B cell (primary cell): ENCODE measurements at regions not wholly inside any gene's neighbourhood (a gene's known extent, or its start where the extent isn't known, plus 50 kb on each side); places are given as distances from the start of the nearest gene placed in this dataset.

Experiments
- ATAC-seq: fragments of 200-7000 bp; cut with Tn5 transposase; one replicate; pipeline ENCODE4 v1.10.0; 2021; ENCODE audit warnings: low read depth, mild to moderate bottlenecking, moderate number of reproducible peaks, moderate library complexity
- CTCF ChIA-PET: fragments of 350-600 bp; sonication (Branson Sonifier 250); formaldehyde crosslinking; loops from one replicate; lab custom pipeline; 2021; ENCODE audit warnings: antibody characterized with exemption, inconsistent platforms; lab: Charles Lee
- POLR2A ChIA-PET: fragments of 350-600 bp; sonication (Branson Sonifier 250); formaldehyde crosslinking; loops from one replicate; lab custom pipeline; 2021; ENCODE audit warnings: antibody characterized with exemption; lab: Charles Lee
- DNase-seq: peaks from one replicate; pipeline ENCODE4 v3.0.0; 2013
- H2AFZ ChIP-seq: 2 replicates; pipeline ENCODE4 v1.6.1; 2012; ENCODE audit warnings: mild to moderate bottlenecking, low read depth, low read length; ENCODE audit not compliant: insufficient read depth, poor library complexity, severe bottlenecking
- H3K27ac ChIP-seq, 2 donors: 1 replicate in 1 of 2; 2 replicates in 1 of 2; pipeline ENCODE4 v1.5.1; 2012 to 2013; ENCODE audit warnings: low read length in 2 of 2, mild to moderate bottlenecking in 2 of 2, moderate library complexity in 1 of 2
- H3K27me3 ChIP-seq, 4 experiments: fragments of 200-600 bp in 1 of 4; sonication (generic) in 1 of 4; replicated peaks in 1 of 4; 1 replicate in 2 of 4; 2 replicates in 2 of 4; pipeline versions ENCODE4 v1.6.1 to v1.7.0; 2013 to 2016; ENCODE audit warnings: low read length in 3 of 4, mild to moderate bottlenecking in 2 of 4, mixed read lengths in 1 of 4, moderate library complexity in 1 of 4; ENCODE audit not compliant: insufficient read depth in 4 of 4, control insufficient read depth in 3 of 4; ENCODE audit errors: control extremely low read depth in 1 of 4
- H3K36me3 ChIP-seq, 2 experiments: replicated peaks in 1 of 2; 1 replicate in 1 of 2; 2 replicates in 1 of 2; pipeline versions ENCODE4 v1.6.1 to v1.7.1; 2013; ENCODE audit warnings: low read length in 1 of 2; ENCODE audit not compliant: insufficient read depth in 2 of 2, control insufficient read depth in 1 of 2; ENCODE audit errors: control extremely low read depth in 1 of 2, extremely low read depth in 1 of 2
- H3K4me1 ChIP-seq, 2 donors: fragments of 200-600 bp in 1 of 2; sonication (generic) in 1 of 2; 1 replicate in 1 of 2; 2 replicates in 1 of 2; pipeline versions ENCODE4 v1.5.1 to v1.6.1; 2013 to 2017; ENCODE audit warnings: low read length in 2 of 2; ENCODE audit not compliant: control insufficient read depth in 2 of 2, insufficient read depth in 2 of 2
- H3K4me2 ChIP-seq: replicated peaks from 2 replicates; pipeline ENCODE3; 2012; ENCODE audit warnings: mild to moderate bottlenecking, low read depth, low read length; ENCODE audit not compliant: poor library complexity, severe bottlenecking
- H3K4me3 ChIP-seq, 5 experiments: fragments of 200-600 bp in 1 of 5; sonication (generic) in 1 of 5; 1 replicate in 3 of 5; 2 replicates in 2 of 5; pipeline versions ENCODE4 v1.5.1 to v1.7.0; 2011 to 2016; ENCODE audit warnings: low read length in 4 of 5, mild to moderate bottlenecking in 4 of 5, low read depth in 2 of 5, control low read depth in 1 of 5, moderate library complexity in 1 of 5; ENCODE audit not compliant: insufficient read depth in 1 of 5; ENCODE audit errors: control extremely low read depth in 1 of 5, extremely low read depth in 1 of 5
- H3K79me2 ChIP-seq: fragments of 200-600 bp; sonication (generic); one replicate; pipeline ENCODE4 v1.6.0; 2016; ENCODE audit warnings: low read length; ENCODE audit not compliant: control insufficient read depth, insufficient read depth
- H3K9ac ChIP-seq: fragments of 200-600 bp; sonication (generic); 2 replicates; pipeline ENCODE4 v1.6.1; 2017; ENCODE audit warnings: mild to moderate bottlenecking, low read length, moderate library complexity
- H3K9me3 ChIP-seq, 3 donors: one replicate each; pipeline versions ENCODE4 v1.6.1 to v1.7.1; 2013; ENCODE audit warnings: low read length in 2 of 3; ENCODE audit not compliant: control insufficient read depth in 2 of 3, insufficient read depth in 1 of 3; ENCODE audit errors: control extremely low read depth in 1 of 3
- H4K20me1 ChIP-seq: 2 replicates; pipeline ENCODE4 v1.6.0; 2012; ENCODE audit warnings: mild to moderate bottlenecking, low read length; ENCODE audit not compliant: insufficient read depth, control insufficient read depth, poor library complexity, severe bottlenecking
- H3K27ac Mint-ChIP-seq: one replicate; pipeline ENCODE4 v1.8.0; 2021; ENCODE audit warnings: mixed read lengths
- H3K27me3 Mint-ChIP-seq: one replicate; pipeline ENCODE4 v1.8.0; 2021; ENCODE audit warnings: mixed read lengths
- H3K4me1 Mint-ChIP-seq: one replicate; pipeline ENCODE4 v1.8.0; 2021; ENCODE audit warnings: mixed read lengths
- H3K4me3 Mint-ChIP-seq: one replicate; pipeline ENCODE4 v1.8.0; 2021; ENCODE audit warnings: mixed read lengths
- H3K9me3 Mint-ChIP-seq: one replicate; pipeline ENCODE4 v1.8.0; 2022; ENCODE audit warnings: mixed read lengths; ENCODE audit not compliant: insufficient read depth
- EZH2 ChIP-seq: IDR thresholded peaks from 2 replicates; pipeline ENCODE4 v1.6.1; 2012; ENCODE audit warnings: borderline replicate concordance, low read depth, mild to moderate bottlenecking, moderate library complexity, low read length; ENCODE audit not compliant: insufficient read depth, poor library complexity, severe bottlenecking
- WGBS: methylation state at CpG from one replicate; pipeline ENCODE4 v1.1.5; 2013; ENCODE audit warnings: missing lambda C conversion rate; ENCODE audit not compliant: insufficient coverage; 5-methylcytosine and 5-hydroxymethylcytosine counted together
- intact Hi-C: fragments of 100-400 bp; cut with micrococcal nuclease; formaldehyde crosslinking; loops from one replicate; pipeline ENCODE4 v1.10.0; 2022
- TF ChIP-seq, protein P1 (sequence below): fragments of 200-600 bp; IDR thresholded peaks from one replicate; pipeline ENCODE4 v1.8.0; 2022; ENCODE audit warnings: antibody characterized with exemption, mild to moderate bottlenecking

DNA sequence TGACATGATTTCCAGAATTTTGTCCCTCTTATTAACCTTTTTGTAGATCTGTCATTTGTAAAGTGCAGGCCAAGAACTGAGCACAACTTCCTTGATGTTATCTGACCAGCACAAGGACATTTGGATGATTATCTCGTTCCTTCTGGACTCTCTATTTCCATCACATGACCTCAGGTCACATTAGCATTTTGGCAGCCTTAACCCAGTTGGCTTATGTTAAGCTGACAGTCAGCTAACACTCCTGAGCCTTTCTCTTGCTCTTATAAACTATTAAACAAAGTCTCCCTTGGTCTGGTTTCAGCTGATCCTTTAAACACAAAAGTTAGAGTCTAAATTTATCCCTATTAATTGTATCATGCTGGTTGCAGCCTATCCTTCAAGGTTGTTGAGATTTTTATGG is 167.2 kb upstream of the RBBP8 start:
- POLR2A ChIA-PET, result no interaction called here
- no peak overlapping the region for H3K4me3 ChIP-seq
- no peak for ATAC-seq
- H3K4me1 ChIP-seq, result no peaks in the 10 kb centered on the region
- CTCF ChIA-PET, result no interaction called here
- intact Hi-C loops, result no loop called here
- Mint-ChIP-seq H3K27ac (no peak overlapping the region), H3K9me3 (no peaks in the 10 kb centered on the region), H3K27me3 (peaks cover 10% of the 10 kb centered on the region), H3K4me3 (no peak overlapping the region), H3K4me1 (no peaks in the 10 kb centered on the region)
- H3K27me3 ChIP-seq, result no peaks in the 10 kb centered on the region
- H3K4me2 ChIP-seq, result no peak overlapping the region
- no peak overlapping the region for H3K9ac ChIP-seq
- no peaks in the 10 kb centered on the region for H3K9me3 ChIP-seq
- no peak overlapping the region for H3K27ac ChIP-seq
- no peak overlapping the region for H2AFZ ChIP-seq
- H3K36me3 ChIP-seq, result no peaks in the 10 kb centered on the region
- 50% methylated on average over 1 of the region's 1 CpG for WGBS
- TF ChIP-seq, protein P1, sequence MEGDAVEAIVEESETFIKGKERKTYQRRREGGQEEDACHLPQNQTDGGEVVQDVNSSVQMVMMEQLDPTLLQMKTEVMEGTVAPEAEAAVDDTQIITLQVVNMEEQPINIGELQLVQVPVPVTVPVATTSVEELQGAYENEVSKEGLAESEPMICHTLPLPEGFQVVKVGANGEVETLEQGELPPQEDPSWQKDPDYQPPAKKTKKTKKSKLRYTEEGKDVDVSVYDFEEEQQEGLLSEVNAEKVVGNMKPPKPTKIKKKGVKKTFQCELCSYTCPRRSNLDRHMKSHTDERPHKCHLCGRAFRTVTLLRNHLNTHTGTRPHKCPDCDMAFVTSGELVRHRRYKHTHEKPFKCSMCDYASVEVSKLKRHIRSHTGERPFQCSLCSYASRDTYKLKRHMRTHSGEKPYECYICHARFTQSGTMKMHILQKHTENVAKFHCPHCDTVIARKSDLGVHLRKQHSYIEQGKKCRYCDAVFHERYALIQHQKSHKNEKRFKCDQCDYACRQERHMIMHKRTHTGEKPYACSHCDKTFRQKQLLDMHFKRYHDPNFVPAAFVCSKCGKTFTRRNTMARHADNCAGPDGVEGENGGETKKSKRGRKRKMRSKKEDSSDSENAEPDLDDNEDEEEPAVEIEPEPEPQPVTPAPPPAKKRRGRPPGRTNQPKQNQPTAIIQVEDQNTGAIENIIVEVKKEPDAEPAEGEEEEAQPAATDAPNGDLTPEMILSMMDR, result no peak
- TF ChIP-seq EZH2, result no peak
- H4K20me1 ChIP-seq, result no peaks in the 10 kb centered on the region
- no peak for DNase-seq
- no peaks in the 10 kb centered on the region for H3K79me2 ChIP-seq

- Histone ChIP-seq H3K4me3 (no peak overlapping the region), H3K9me3 (no peaks in the 10 kb centered on the region), H3K9ac (no peak overlapping the region), H4K20me1 (no peaks in the 10 kb centered on the region), H3K4me2 (no peak overlapping the region), H3K79me2 (no peaks in the 10 kb centered on the region), H3K4me1 (no peaks in the 10 kb centered on the region), H3K27me3 (no peaks in the 10 kb centered on the region), H2AFZ (no peak overlapping the region), H3K36me3 (no peaks in the 10 kb centered on the region), H3K27ac (no peak overlapping the region)
- Mint-ChIP-seq H3K27me3 (peaks cover 9% of the 10 kb centered on the region), H3K4me1 (no peaks in the 10 kb centered on the region), H3K4me3 (no peak overlapping the region), H3K27ac (no peak overlapping the region), H3K9me3 (no peaks in the 10 kb centered on the region)
- ATAC-seq, result no peak
- ChIA-PET POLR2A (no interaction called here), CTCF (no interaction called here)
- DNase-seq, result no peak
- intact Hi-C loops, result no loop called here
- no peak for TF ChIP-seq EZH2
- TF ChIP-seq, protein P1, result no peak
These were observed 165.5 kb upstream of the RBBP8 start for GRCh38 chr18:22767653-22768052.
